ENCODE measurements at regions not wholly inside any gene's neighbourhood (a gene's known extent, or its start where the extent isn't known, plus 50 kb on each side); places are given as distances from the start of the nearest gene placed in this dataset.

- ATAC-seq (no peak), DNase-seq (ENCODE audit: low read depth, low spot score) (no peak)
- TF ChIP-seq POLR2AphosphoS5 (IDR thresholded peaks at IDR 0.05; ENCODE audit: low read depth, low read length) (no peak), CTCF (IDR thresholded peaks at IDR 0.05) (no peak), TCF7L2 (IDR thresholded peaks at IDR 0.05; ENCODE audit: low read depth, low read length) (no peak), SIN3A (IDR thresholded peaks at IDR 0.05; ENCODE audit: borderline replicate concordance, insufficient read depth, low read depth, low read length) (no peak), REST (IDR thresholded peaks at IDR 0.05; ENCODE audit: insufficient read depth in 1 of 2, low read depth in 2 of 2, low read length in 1 of 2) (no peak)
- intact Hi-C loops (cut with micrococcal nuclease; ENCODE audit: unreplicated experiment) (no loop called here), in situ Hi-C loops (cut with HindIII; ENCODE audit: low pct_unique_long_range_greater_than_20kb, low sequenced_read_pairs) (no loop called here)
- CTCF ChIA-PET: no interaction called here
- no peaks in the 10 kb centered on the region for H3K9me3 ChIP-seq (ENCODE audit: control insufficient read depth, insufficient read depth, low read depth, low read length)
- POLR2A ChIA-PET: no interaction called here
- BruUV-seq (replicated peaks): no TSS peak
- H3K36me3 ChIP-seq (ENCODE audit: control insufficient read depth, insufficient read depth, low read length): no peaks in the 10 kb centered on the region
- H3K4me1 ChIP-seq (ENCODE audit: control insufficient read depth, insufficient read depth, low read length): no peaks in the 10 kb centered on the region
- H3K27ac ChIP-seq (ENCODE audit: low read length): no peak overlapping the region
- no peaks in the 10 kb centered on the region for H3K27me3 ChIP-seq (ENCODE audit: control insufficient read depth, insufficient read depth, low read length)
- H3K4me3 ChIP-seq (ENCODE audit: low read depth in 2 of 2, low read length in 2 of 2): no peak overlapping the region
Observed at GRCh38 chrX:87105131-87105530, 412.5 kb upstream of the KLHL4 start.

DNA sequence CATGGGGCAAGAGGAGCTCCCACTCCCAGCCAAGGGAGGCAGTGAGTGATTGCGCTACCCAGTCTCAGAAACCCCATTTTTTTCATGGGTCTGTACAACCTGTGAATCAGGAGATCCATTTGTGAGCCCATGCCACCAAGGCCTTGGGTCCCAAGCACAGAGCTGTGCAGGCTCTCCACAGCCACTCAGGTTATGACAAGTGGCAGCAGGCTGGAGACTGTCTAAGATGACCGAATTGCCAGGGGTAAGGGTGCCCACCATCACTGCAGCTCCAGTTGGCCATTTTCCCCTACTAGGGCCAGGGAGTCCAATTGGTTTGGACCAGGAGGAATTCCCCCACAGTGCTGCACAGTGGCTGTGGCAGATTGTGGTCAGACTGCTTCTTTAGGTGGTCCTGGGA is 407.5 kb upstream of the KLHL4 start:
- intact Hi-C loops (cut with micrococcal nuclease; ENCODE audit: unreplicated experiment): no loop called here
- in situ Hi-C loops (cut with HindIII; ENCODE audit: low pct_unique_long_range_greater_than_20kb, low sequenced_read_pairs): no loop called here
- Histone ChIP-seq H3K27ac (ENCODE audit: low read length) (no peak overlapping the region), H3K4me1 (ENCODE audit: control insufficient read depth, insufficient read depth, low read length) (no peaks in the 10 kb centered on the region), H3K36me3 (ENCODE audit: control insufficient read depth, insufficient read depth, low read length) (no peaks in the 10 kb centered on the region), H3K27me3 (ENCODE audit: control insufficient read depth, insufficient read depth, low read length) (no peaks in the 10 kb centered on the region), H3K9me3 (ENCODE audit: control insufficient read depth, insufficient read depth, low read depth, low read length) (no peaks in the 10 kb centered on the region), H3K4me3 (ENCODE audit: low read depth in 2 of 2, low read length in 2 of 2) (no peak overlapping the region)
- CTCF ChIA-PET: no interaction called here
- POLR2A ChIA-PET: no interaction called here
- DNase-seq (ENCODE audit: low read depth, low spot score) (no peak), ATAC-seq (no peak)
- no TSS peak for BruUV-seq (replicated peaks)
- TF ChIP-seq CTCF (IDR thresholded peaks at IDR 0.05) (no peak), SIN3A (IDR thresholded peaks at IDR 0.05; ENCODE audit: borderline replicate concordance, insufficient read depth, low read depth, low read length) (no peak), REST (IDR thresholded peaks at IDR 0.05; ENCODE audit: insufficient read depth in 1 of 2, low read depth in 2 of 2, low read length in 1 of 2) (no peak), TCF7L2 (IDR thresholded peaks at IDR 0.05; ENCODE audit: low read depth, low read length) (no peak), POLR2AphosphoS5 (IDR thresholded peaks at IDR 0.05; ENCODE audit: low read depth, low read length) (no peak)

All from Panc1 (cell line).